ENCODE measurements at regions not wholly inside any gene's neighbourhood (a gene's known extent, or its start where the extent isn't known, plus 50 kb on each side); places are given as distances from the start of the nearest gene placed in this dataset.

DNA sequence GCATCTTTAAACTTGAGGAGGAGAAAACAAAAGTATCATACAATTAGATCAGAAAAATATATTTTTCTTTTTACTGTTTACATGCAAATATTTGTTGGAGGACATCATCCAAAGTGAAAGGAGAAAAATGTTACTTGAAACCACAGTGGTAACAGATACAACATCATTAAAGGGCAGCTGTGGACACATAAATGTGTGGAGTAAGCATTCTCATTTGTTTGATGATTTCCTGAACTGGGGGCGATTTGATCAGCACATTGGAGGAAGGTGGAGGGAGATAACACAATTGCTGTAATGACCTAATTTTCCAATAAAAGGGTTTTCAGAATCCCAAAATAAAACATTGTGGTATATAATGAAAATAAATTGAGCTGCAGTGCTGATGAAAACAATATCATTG, 314.5 kb upstream of the HS3ST1 start:
- no peak for TF ChIP-seq SP1 (IDR thresholded peaks at IDR 0.05)
- TF ChIP-seq, protein P1, sequence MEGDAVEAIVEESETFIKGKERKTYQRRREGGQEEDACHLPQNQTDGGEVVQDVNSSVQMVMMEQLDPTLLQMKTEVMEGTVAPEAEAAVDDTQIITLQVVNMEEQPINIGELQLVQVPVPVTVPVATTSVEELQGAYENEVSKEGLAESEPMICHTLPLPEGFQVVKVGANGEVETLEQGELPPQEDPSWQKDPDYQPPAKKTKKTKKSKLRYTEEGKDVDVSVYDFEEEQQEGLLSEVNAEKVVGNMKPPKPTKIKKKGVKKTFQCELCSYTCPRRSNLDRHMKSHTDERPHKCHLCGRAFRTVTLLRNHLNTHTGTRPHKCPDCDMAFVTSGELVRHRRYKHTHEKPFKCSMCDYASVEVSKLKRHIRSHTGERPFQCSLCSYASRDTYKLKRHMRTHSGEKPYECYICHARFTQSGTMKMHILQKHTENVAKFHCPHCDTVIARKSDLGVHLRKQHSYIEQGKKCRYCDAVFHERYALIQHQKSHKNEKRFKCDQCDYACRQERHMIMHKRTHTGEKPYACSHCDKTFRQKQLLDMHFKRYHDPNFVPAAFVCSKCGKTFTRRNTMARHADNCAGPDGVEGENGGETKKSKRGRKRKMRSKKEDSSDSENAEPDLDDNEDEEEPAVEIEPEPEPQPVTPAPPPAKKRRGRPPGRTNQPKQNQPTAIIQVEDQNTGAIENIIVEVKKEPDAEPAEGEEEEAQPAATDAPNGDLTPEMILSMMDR (IDR thresholded peaks at IDR 0.05; ENCODE audit: low read depth, low read length, missing input control): no peak
- TF ChIP-seq GABPA (IDR thresholded peaks at IDR 0.05 in 1 of 2, conservative IDR thresholded peaks at IDR 0.05 in 1 of 2): no peak
- TF ChIP-seq JUND (IDR thresholded peaks at IDR 0.05): no peak
- no peak for TF ChIP-seq RAD21 (IDR thresholded peaks at IDR 0.05)
- TF ChIP-seq, protein P2, sequence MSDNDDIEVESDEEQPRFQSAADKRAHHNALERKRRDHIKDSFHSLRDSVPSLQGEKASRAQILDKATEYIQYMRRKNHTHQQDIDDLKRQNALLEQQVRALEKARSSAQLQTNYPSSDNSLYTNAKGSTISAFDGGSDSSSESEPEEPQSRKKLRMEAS (IDR thresholded peaks at IDR 0.05): no peak
- TF ChIP-seq HNF4A (conservative IDR thresholded peaks at IDR 0.05): no peak
- TF ChIP-seq FOXA2 (IDR thresholded peaks at IDR 0.05): no peak
